GM12878 (cell line): ENCODE measurements at regions not wholly inside any gene's neighbourhood (a gene's known extent, or its start where the extent isn't known, plus 50 kb on each side); places are given as distances from the start of the nearest gene placed in this dataset.

ENCODE experiments used
- ATAC-seq: fragments of 200-7000 bp; cut with Tn5 transposase; 3 replicates; pipeline ENCODE4 v1.9.1; 2020; ENCODE audit warnings: mild to moderate bottlenecking, moderate library complexity
- BruUV-seq: library from RNA; stranded (reverse); fragments of 400-500 nt; replicated peaks from 2 replicates; lab custom pipeline; 2021; lab: Mats Ljungman, UMichigan
- CTCF ChIA-PET: fragments of 300-600 bp; sonication (Branson Sonifier 250); formaldehyde crosslinking; extraction: SDS; loops from one replicate; lab custom pipeline; 2021; ENCODE audit warnings: inconsistent platforms; lab: Yijun Ruan, JAX
- POLR2A ChIA-PET: fragments of 350-600 bp; formaldehyde crosslinking; extraction: SDS; loops from one replicate; lab custom pipeline; 2021; ENCODE audit warnings: inconsistent platforms; lab: Charles Lee
- RAD21 ChIA-PET: fragments of 300-600 bp; sonication (Branson Sonifier 250); formaldehyde crosslinking; loops from one replicate; lab custom pipeline; 2023; ENCODE audit warnings: antibody characterized with exemption; ENCODE audit not compliant: unreplicated experiment; lab: Charles Lee
- SMC1A ChIA-PET: fragments of 300-600 bp; sonication (Branson Sonifier 250); formaldehyde crosslinking; loops from one replicate; lab custom pipeline; 2023; ENCODE audit not compliant: unreplicated experiment, uncharacterized antibody; lab: Charles Lee
- DNase-seq: peaks from one replicate; pipeline ENCODE4 v3.0.0-alpha.2; 2011; ENCODE audit warnings: low read depth, low spot score
- FAIRE-seq: peaks from 3 replicates; lab custom pipeline; 2011; peaks lifted over from hg19 to GRCh38; lab: Jason Lieb, UNC
- H2AFZ ChIP-seq: 2 replicates; pipeline ENCODE4 v1.6.0; 2011; ENCODE audit warnings: low read depth, low read length, control low read depth; ENCODE audit not compliant: control insufficient read depth
- H3K27ac ChIP-seq: 2 replicates; pipeline ENCODE4 v1.5.1; 2011; ENCODE audit warnings: control low read depth; ENCODE audit not compliant: control insufficient read depth, insufficient read depth
- H3K27me3 ChIP-seq, 2 experiments: replicated peaks in 1 of 2; 2 replicates each; pipeline versions ENCODE4 v1.6.0 to v1.6.1; 2011; ENCODE audit warnings: low read length in 1 of 2; ENCODE audit not compliant: control insufficient read depth in 2 of 2, insufficient read depth in 2 of 2
- H3K36me3 ChIP-seq, 2 experiments: 2 replicates each; pipeline ENCODE4 v1.5.1; 2011; ENCODE audit warnings: low read length in 1 of 2; ENCODE audit not compliant: control insufficient read depth in 2 of 2, insufficient read depth in 2 of 2
- H3K4me1 ChIP-seq: 2 replicates; pipeline ENCODE4 v1.6.1; 2011; ENCODE audit warnings: mild to moderate bottlenecking, low read length, moderate library complexity, mixed read lengths; ENCODE audit not compliant: control insufficient read depth, insufficient read depth
- H3K4me2 ChIP-seq: 2 replicates; pipeline ENCODE4 v1.6.0; 2011; ENCODE audit warnings: control low read depth; ENCODE audit not compliant: control insufficient read depth, insufficient read depth
- H3K4me3 ChIP-seq: fragments of 200-600 bp; sonication (generic); 2 replicates; pipeline ENCODE4 v1.5.1; 2016
- H3K79me2 ChIP-seq: 2 replicates; pipeline ENCODE4 v1.6.0; 2011; ENCODE audit warnings: low read length; ENCODE audit not compliant: control insufficient read depth, insufficient read depth
- H3K9ac ChIP-seq: 2 replicates; pipeline ENCODE4 v1.8.0; 2011; ENCODE audit warnings: low read length, control low read depth, mixed read lengths; ENCODE audit not compliant: control insufficient read depth, insufficient read depth
- H3K9me3 ChIP-seq: replicated peaks from 3 replicates; pipeline ENCODE4 v1.5.1; 2011; ENCODE audit warnings: mild to moderate bottlenecking, low read length; ENCODE audit not compliant: control insufficient read depth, insufficient read depth
- H4K20me1 ChIP-seq: 2 replicates; pipeline ENCODE4 v1.6.0; 2011; ENCODE audit not compliant: control insufficient read depth, insufficient read depth
- BACH1 ChIP-seq: fragments of 450-650 bp; IDR thresholded peaks from 2 replicates; pipeline ENCODE4 v1.6.1; 2017; ENCODE audit warnings: mild to moderate bottlenecking, borderline replicate concordance
- CHD2 ChIP-seq: IDR thresholded peaks from 2 replicates; pipeline ENCODE4 v1.6.1; 2011; ENCODE audit warnings: low read depth, low read length, improper control_type of control experiment, borderline replicate concordance
- CREM ChIP-seq: IDR thresholded peaks from 2 replicates; pipeline ENCODE4 v1.6.1; 2014; ENCODE audit warnings: antibody characterized with exemption, low read depth
- ESRRA ChIP-seq: IDR thresholded peaks from 2 replicates; pipeline ENCODE4 v1.6.1; 2012; ENCODE audit warnings: mild to moderate bottlenecking, low read length, improper control_type of control experiment
- GABPA ChIP-seq: IDR thresholded peaks from 2 replicates; pipeline ENCODE4 v1.6.1; 2014; ENCODE audit warnings: antibody characterized with exemption, low read depth, mild to moderate bottlenecking, inconsistent platforms
- HDGF ChIP-seq: fragments of 450-650 bp; IDR thresholded peaks from 2 replicates; pipeline ENCODE4 v1.6.1; 2016; ENCODE audit warnings: antibody characterized with exemption
- MEF2A ChIP-seq: IDR thresholded peaks from 2 replicates; pipeline ENCODE4 v1.6.1; 2011; ENCODE audit warnings: low read depth, mild to moderate bottlenecking, low read length, moderate library complexity; ENCODE audit not compliant: insufficient read depth
- MTA2 ChIP-seq: fragments of 450-650 bp; IDR thresholded peaks from 2 replicates; pipeline ENCODE4 v1.6.1; 2016; ENCODE audit warnings: low read depth, mild to moderate bottlenecking, moderate library complexity
- NR2C1 ChIP-seq: fragments of 450-650 bp; IDR thresholded peaks from 2 replicates; pipeline ENCODE4 v1.6.1; 2017; ENCODE audit warnings: antibody characterized with exemption, mild to moderate bottlenecking, moderate library complexity
- RELB ChIP-seq: fragments of 450-650 bp; IDR thresholded peaks from 2 replicates; pipeline ENCODE4 v1.6.1; 2017; ENCODE audit warnings: low read depth, mild to moderate bottlenecking, moderate library complexity
- RFX5 ChIP-seq: IDR thresholded peaks from 2 replicates; pipeline ENCODE4 v1.6.1; 2011; ENCODE audit warnings: low read depth, low read length, improper control_type of control experiment
- SIX5 ChIP-seq: IDR thresholded peaks from 2 replicates; pipeline ENCODE4 v1.6.1; 2011; ENCODE audit warnings: mild to moderate bottlenecking, low read depth, low read length, moderate library complexity; ENCODE audit not compliant: severe bottlenecking
- SMAD1 ChIP-seq: fragments of 450-650 bp; IDR thresholded peaks from 2 replicates; pipeline ENCODE4 v1.6.1; 2018; ENCODE audit warnings: mild to moderate bottlenecking, low read depth; ENCODE audit not compliant: partially characterized antibody
- SP1 ChIP-seq: IDR thresholded peaks from one replicate; pipeline ENCODE4 v1.6.1; 2011; ENCODE audit warnings: low read depth, low read length
- SREBF1 ChIP-seq: IDR thresholded peaks from 2 replicates; pipeline ENCODE4 v1.6.1; 2012; ENCODE audit warnings: mild to moderate bottlenecking, low read length
- SUZ12 ChIP-seq: fragments of 200-600 bp; sonication (generic); IDR thresholded peaks from one replicate; pipeline ENCODE4 v1.6.1; 2018; ENCODE audit warnings: antibody characterized with exemption, mild to moderate bottlenecking; ENCODE audit not compliant: unreplicated experiment
- WGBS: methylation state at CpG from one replicate; pipeline ENCODE4 v1.1.6; 2016; ENCODE audit warnings: low lambda C conversion rate; ENCODE audit not compliant: insufficient replicate concordance, insufficient coverage; ENCODE audit errors: missing lambda C conversion rate; 5-methylcytosine and 5-hydroxymethylcytosine counted together
- in situ Hi-C: fragments of 300-500 bp; cut with MboI; formaldehyde crosslinking; loops from 9 replicates; pipeline ENCODE4 v1.14.3; 2018; ENCODE audit warnings: mixed read lengths
- intact Hi-C: fragments of 100-400 bp; cut with micrococcal nuclease; formaldehyde crosslinking; loops from one replicate; pipeline ENCODE4 v1.14.2; 2022; ENCODE audit not compliant: unreplicated experiment
- TF ChIP-seq, protein P1 (sequence below): fragments of 450-650 bp; IDR thresholded peaks from 2 replicates; pipeline ENCODE4 v1.6.1; 2016; ENCODE audit warnings: mild to moderate bottlenecking
- TF ChIP-seq, protein P2 (sequence below): IDR thresholded peaks from 2 replicates; pipeline ENCODE4 v1.6.1; 2012; ENCODE audit warnings: low read depth, low read length, improper control_type of control experiment

- H3K4me3 ChIP-seq, result no peak overlapping the region
- no TSS peak for BruUV-seq
- in situ Hi-C loops, result no loop called here
- no peak for DNase-seq
- WGBS, result 3% methylated on average over 9 of the region's 9 CpGs
- TF ChIP-seq CREM (no peak), MEF2A (no peak), CHD2 (no peak), ESRRA (no peak), SP1 (no peak), SIX5 (no peak), NR2C1 (no peak), GABPA (no peak), RFX5 (no peak), RELB (no peak), SMAD1 (no peak), SUZ12 (no peak), SREBF1 (no peak), HDGF (no peak), MTA2 (no peak), BACH1 (no peak)
- TF ChIP-seq, protein P1, sequence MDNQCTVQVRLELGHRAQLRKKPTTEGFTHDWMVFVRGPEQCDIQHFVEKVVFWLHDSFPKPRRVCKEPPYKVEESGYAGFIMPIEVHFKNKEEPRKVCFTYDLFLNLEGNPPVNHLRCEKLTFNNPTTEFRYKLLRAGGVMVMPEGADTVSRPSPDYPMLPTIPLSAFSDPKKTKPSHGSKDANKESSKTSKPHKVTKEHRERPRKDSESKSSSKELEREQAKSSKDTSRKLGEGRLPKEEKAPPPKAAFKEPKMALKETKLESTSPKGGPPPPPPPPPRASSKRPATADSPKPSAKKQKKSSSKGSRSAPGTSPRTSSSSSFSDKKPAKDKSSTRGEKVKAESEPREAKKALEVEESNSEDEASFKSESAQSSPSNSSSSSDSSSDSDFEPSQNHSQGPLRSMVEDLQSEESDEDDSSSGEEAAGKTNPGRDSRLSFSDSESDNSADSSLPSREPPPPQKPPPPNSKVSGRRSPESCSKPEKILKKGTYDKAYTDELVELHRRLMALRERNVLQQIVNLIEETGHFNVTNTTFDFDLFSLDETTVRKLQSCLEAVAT, result no peak
- TF ChIP-seq, protein P2, sequence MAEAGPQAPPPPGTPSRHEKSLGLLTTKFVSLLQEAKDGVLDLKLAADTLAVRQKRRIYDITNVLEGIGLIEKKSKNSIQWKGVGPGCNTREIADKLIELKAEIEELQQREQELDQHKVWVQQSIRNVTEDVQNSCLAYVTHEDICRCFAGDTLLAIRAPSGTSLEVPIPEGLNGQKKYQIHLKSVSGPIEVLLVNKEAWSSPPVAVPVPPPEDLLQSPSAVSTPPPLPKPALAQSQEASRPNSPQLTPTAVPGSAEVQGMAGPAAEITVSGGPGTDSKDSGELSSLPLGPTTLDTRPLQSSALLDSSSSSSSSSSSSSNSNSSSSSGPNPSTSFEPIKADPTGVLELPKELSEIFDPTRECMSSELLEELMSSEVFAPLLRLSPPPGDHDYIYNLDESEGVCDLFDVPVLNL, result no peak
- TF ChIP-seq, all 136 proteins: peak for 0
- intact Hi-C loops, result no loop called here
- ATAC-seq (no peak), FAIRE-seq (no peak)
- no peaks in the 10 kb centered on the region; the same call in 2 of the 3 replicates for H3K9me3 ChIP-seq
- POLR2A ChIA-PET, result no interaction called here
- SMC1A ChIA-PET, result no interaction called here
- H4K20me1 ChIP-seq, result no peaks in the 10 kb centered on the region
- CTCF ChIA-PET, result interaction anchor here (0.5 kb wide), 1 partner anchor 133 kb away, joined by 3 read pairs; no protein-coding TSS in a partner anchor
- H3K27ac ChIP-seq, result no peak overlapping the region
- no peak overlapping the region for H2AFZ ChIP-seq
- no peaks in the 10 kb centered on the region; a peak in 1 of 4 replicates for H3K27me3 ChIP-seq
- H3K36me3 ChIP-seq, result no peaks in the 10 kb centered on the region
- no peaks in the 10 kb centered on the region for H3K79me2 ChIP-seq
- RAD21 ChIA-PET, result no interaction called here
- H3K4me2 ChIP-seq, result no peak overlapping the region
- H3K9ac ChIP-seq, result no peak overlapping the region
- H3K4me1 ChIP-seq, result no peaks in the 10 kb centered on the region
These were observed 103.1 kb upstream of the NKX1-1 start for GRCh38 chr4:1509366-1509765.
